Brain microvascular endothelial cell (primary cell): ENCODE measurements at regions not wholly inside any gene's neighbourhood (a gene's known extent, or its start where the extent isn't known, plus 50 kb on each side); places are given as distances from the start of the nearest gene placed in this dataset.
"Not testable (repeated sequence)": the region's sequence is repeated elsewhere in the genome, so short reads cannot be mapped to it uniquely, and the experiment has no call there.

Experiments
- DNase-seq: peaks from one replicate; pipeline ENCODE4 v3.0.0-alpha.2; 2020
- H3K27ac ChIP-seq: fragments of 250-450 bp; sonication (Bioruptor Pico); 2 replicates; pipeline ENCODE4 v1.5.1; 2020; ENCODE audit warnings: mild to moderate bottlenecking, moderate library complexity
- H3K27me3 ChIP-seq: fragments of 250-450 bp; sonication (Bioruptor Pico); replicated peaks from 2 replicates; pipeline ENCODE4 v1.5.1; 2020; ENCODE audit warnings: mild to moderate bottlenecking
- H3K36me3 ChIP-seq: fragments of 250-450 bp; sonication (Bioruptor Pico); replicated peaks from 2 replicates; pipeline ENCODE4 v1.5.1; 2020; ENCODE audit warnings: mild to moderate bottlenecking
- H3K4me3 ChIP-seq: 2 replicates; pipeline ENCODE4 v1.5.1; 2011; ENCODE audit warnings: low read depth, mild to moderate bottlenecking, control low read depth, low read length, moderate library complexity
- CTCF ChIP-seq: IDR thresholded peaks from 2 replicates; pipeline ENCODE4 v1.5.1; 2011; ENCODE audit warnings: low read depth, mild to moderate bottlenecking, moderate library complexity, low read length, control low read depth, inconsistent platforms; ENCODE audit errors: missing control alignments
- in situ Hi-C: cut with HindIII; loops from 2 replicates; pipeline ENCODE4 v1.10.0; 2017; ENCODE audit warnings: low sequenced_read_pairs, low pct_ligation_motif_present

- H3K36me3 ChIP-seq, result no peaks in the 10 kb centered on the region
- TF ChIP-seq CTCF, result no peak
- DNase-seq, result no peak
- in situ Hi-C loops, result no loop called here
- no peak overlapping the region for H3K27ac ChIP-seq
- no peak overlapping the region for H3K4me3 ChIP-seq
- H3K27me3 ChIP-seq, result no peaks in the 10 kb centered on the region
These were observed 128.8 kb downstream of the ASMT start for GRCh38 chrX:1743663-1744062.

GRCh38 chrX:1748408-1748807 is 133.5 kb downstream of the ASMT start:
- no peaks in the 10 kb centered on the region for H3K36me3 ChIP-seq
- no peak overlapping the region for H3K4me3 ChIP-seq
- TF ChIP-seq CTCF, result no peak
- H3K27me3 ChIP-seq, result no peaks in the 10 kb centered on the region
- no peak for DNase-seq
- in situ Hi-C loops, result no loop called here
- no peak overlapping the region for H3K27ac ChIP-seq

GRCh38 chrX:1749499-1749898 is 134.6 kb downstream of the ASMT start:
- Histone ChIP-seq H3K27ac (no peak overlapping the region), H3K36me3 (no peaks in the 10 kb centered on the region), H3K27me3 (no peaks in the 10 kb centered on the region), H3K4me3 (no peak overlapping the region)
- DNase-seq, result no peak
- in situ Hi-C loops, result no loop called here
- TF ChIP-seq CTCF, result no peak

GRCh38 chrX:1750267-1750666 is 135.4 kb downstream of the ASMT start:
- in situ Hi-C loops, result no loop called here
- Histone ChIP-seq H3K36me3 (no peaks in the 10 kb centered on the region), H3K4me3 (no peak overlapping the region), H3K27me3 (no peaks in the 10 kb centered on the region), H3K27ac (no peak overlapping the region)
- no peak for DNase-seq
- no peak for TF ChIP-seq CTCF

- H3K4me3 ChIP-seq, result no peak overlapping the region
- H3K27ac ChIP-seq, result no peak overlapping the region
- no peak for DNase-seq
- no peak for TF ChIP-seq CTCF
- in situ Hi-C loops, result no loop called here
- no peaks in the 10 kb centered on the region for H3K27me3 ChIP-seq
- no peaks in the 10 kb centered on the region for H3K36me3 ChIP-seq
These were observed 136.9 kb downstream of the ASMT start for GRCh38 chrX:1751781-1752180.

GRCh38 chrX:1752799-1753198 is 137.9 kb downstream of the ASMT start:
- H3K4me3 ChIP-seq, H3K36me3 ChIP-seq, in situ Hi-C loops, H3K27me3 ChIP-seq, DNase-seq, H3K27ac ChIP-seq: not testable (repeated sequence)
